Suprapubic skin (tissue), 2 donors: ENCODE measurements at regions not wholly inside any gene's neighbourhood (a gene's known extent, or its start where the extent isn't known, plus 50 kb on each side); places are given as distances from the start of the nearest gene placed in this dataset.

Experiments
- EP300 ChIP-seq: sonication (generic); formaldehyde crosslinking; IDR thresholded peaks from one replicate; pipeline ENCODE4 v1.6.1; 2017; ENCODE audit warnings: antibody characterized with exemption
- POLR2A ChIP-seq, 2 donors: fragments of 450-650 bp; IDR thresholded peaks; one replicate each; pipeline ENCODE4 v1.6.1; 2017; ENCODE audit warnings: antibody characterized with exemption in 2 of 2, mild to moderate bottlenecking in 2 of 2, moderate library complexity in 2 of 2

DNA sequence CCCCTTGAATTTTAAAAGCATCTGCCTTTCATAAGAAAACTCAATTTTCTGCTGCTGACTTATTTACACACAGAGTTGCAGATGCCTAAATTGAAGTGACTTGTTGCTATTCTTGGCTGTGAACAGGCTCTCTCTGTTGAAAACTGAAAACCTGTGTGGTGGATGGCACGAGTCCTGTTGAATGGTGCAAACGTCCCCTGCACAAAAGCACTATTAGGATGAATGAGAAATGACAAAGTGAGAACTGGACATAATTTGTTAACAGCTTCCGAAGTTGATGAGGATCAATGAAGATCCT is 201.7 kb upstream of the PREP start:
- TF ChIP-seq EP300 (no peak), POLR2A (IDR thresholded peaks at IDR 0.05) (no peak)
